ENCODE measurements at regions not wholly inside any gene's neighbourhood (a gene's known extent, or its start where the extent isn't known, plus 50 kb on each side); places are given as distances from the start of the nearest gene placed in this dataset.

GRCh38 chr2:175750195-175750594 is 251.9 kb downstream of the LNPK start (continued):
- TF ChIP-seq, protein P1, sequence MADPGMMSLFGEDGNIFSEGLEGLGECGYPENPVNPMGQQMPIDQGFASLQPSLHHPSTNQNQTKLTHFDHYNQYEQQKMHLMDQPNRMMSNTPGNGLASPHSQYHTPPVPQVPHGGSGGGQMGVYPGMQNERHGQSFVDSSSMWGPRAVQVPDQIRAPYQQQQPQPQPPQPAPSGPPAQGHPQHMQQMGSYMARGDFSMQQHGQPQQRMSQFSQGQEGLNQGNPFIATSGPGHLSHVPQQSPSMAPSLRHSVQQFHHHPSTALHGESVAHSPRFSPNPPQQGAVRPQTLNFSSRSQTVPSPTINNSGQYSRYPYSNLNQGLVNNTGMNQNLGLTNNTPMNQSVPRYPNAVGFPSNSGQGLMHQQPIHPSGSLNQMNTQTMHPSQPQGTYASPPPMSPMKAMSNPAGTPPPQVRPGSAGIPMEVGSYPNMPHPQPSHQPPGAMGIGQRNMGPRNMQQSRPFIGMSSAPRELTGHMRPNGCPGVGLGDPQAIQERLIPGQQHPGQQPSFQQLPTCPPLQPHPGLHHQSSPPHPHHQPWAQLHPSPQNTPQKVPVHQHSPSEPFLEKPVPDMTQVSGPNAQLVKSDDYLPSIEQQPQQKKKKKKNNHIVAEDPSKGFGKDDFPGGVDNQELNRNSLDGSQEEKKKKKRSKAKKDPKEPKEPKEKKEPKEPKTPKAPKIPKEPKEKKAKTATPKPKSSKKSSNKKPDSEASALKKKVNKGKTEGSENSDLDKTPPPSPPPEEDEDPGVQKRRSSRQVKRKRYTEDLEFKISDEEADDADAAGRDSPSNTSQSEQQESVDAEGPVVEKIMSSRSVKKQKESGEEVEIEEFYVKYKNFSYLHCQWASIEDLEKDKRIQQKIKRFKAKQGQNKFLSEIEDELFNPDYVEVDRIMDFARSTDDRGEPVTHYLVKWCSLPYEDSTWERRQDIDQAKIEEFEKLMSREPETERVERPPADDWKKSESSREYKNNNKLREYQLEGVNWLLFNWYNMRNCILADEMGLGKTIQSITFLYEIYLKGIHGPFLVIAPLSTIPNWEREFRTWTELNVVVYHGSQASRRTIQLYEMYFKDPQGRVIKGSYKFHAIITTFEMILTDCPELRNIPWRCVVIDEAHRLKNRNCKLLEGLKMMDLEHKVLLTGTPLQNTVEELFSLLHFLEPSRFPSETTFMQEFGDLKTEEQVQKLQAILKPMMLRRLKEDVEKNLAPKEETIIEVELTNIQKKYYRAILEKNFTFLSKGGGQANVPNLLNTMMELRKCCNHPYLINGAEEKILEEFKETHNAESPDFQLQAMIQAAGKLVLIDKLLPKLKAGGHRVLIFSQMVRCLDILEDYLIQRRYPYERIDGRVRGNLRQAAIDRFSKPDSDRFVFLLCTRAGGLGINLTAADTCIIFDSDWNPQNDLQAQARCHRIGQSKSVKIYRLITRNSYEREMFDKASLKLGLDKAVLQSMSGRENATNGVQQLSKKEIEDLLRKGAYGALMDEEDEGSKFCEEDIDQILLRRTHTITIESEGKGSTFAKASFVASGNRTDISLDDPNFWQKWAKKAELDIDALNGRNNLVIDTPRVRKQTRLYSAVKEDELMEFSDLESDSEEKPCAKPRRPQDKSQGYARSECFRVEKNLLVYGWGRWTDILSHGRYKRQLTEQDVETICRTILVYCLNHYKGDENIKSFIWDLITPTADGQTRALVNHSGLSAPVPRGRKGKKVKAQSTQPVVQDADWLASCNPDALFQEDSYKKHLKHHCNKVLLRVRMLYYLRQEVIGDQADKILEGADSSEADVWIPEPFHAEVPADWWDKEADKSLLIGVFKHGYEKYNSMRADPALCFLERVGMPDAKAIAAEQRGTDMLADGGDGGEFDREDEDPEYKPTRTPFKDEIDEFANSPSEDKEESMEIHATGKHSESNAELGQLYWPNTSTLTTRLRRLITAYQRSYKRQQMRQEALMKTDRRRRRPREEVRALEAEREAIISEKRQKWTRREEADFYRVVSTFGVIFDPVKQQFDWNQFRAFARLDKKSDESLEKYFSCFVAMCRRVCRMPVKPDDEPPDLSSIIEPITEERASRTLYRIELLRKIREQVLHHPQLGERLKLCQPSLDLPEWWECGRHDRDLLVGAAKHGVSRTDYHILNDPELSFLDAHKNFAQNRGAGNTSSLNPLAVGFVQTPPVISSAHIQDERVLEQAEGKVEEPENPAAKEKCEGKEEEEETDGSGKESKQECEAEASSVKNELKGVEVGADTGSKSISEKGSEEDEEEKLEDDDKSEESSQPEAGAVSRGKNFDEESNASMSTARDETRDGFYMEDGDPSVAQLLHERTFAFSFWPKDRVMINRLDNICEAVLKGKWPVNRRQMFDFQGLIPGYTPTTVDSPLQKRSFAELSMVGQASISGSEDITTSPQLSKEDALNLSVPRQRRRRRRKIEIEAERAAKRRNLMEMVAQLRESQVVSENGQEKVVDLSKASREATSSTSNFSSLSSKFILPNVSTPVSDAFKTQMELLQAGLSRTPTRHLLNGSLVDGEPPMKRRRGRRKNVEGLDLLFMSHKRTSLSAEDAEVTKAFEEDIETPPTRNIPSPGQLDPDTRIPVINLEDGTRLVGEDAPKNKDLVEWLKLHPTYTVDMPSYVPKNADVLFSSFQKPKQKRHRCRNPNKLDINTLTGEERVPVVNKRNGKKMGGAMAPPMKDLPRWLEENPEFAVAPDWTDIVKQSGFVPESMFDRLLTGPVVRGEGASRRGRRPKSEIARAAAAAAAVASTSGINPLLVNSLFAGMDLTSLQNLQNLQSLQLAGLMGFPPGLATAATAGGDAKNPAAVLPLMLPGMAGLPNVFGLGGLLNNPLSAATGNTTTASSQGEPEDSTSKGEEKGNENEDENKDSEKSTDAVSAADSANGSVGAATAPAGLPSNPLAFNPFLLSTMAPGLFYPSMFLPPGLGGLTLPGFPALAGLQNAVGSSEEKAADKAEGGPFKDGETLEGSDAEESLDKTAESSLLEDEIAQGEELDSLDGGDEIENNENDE (IDR thresholded peaks at IDR 0.05; ENCODE audit: insufficient replicate concordance, low read length): no peak
- TF ChIP-seq SP1 (IDR thresholded peaks at IDR 0.05; ENCODE audit: low read depth, low read length): no peak
- TF ChIP-seq EZH2 (IDR thresholded peaks at IDR 0.05; ENCODE audit: low read depth, low read length, severe bottlenecking): no peak
- TF ChIP-seq CHD2 (IDR thresholded peaks at IDR 0.05; ENCODE audit: low read length): no peak
- no peak for TF ChIP-seq TBP (IDR thresholded peaks at IDR 0.05; ENCODE audit: low read depth, low read length)
- TF ChIP-seq SIN3A (conservative IDR thresholded peaks at IDR 0.05 in 1 of 2, IDR thresholded peaks at IDR 0.05 in 1 of 2; ENCODE audit: low read depth in 1 of 2, low read length in 2 of 2): no peak
- TF ChIP-seq KDM4A (IDR thresholded peaks at IDR 0.05; ENCODE audit: low read depth, low read length, severe bottlenecking): no peak
- no peak for TF ChIP-seq SUZ12 (IDR thresholded peaks at IDR 0.05; ENCODE audit: low read length)
- no peak for TF ChIP-seq FOSL1 (IDR thresholded peaks at IDR 0.05; ENCODE audit: insufficient read depth, low read depth, low read length)
- TF ChIP-seq ATF2 (IDR thresholded peaks at IDR 0.05; ENCODE audit: low read length): no peak
- TF ChIP-seq JUND (IDR thresholded peaks at IDR 0.05; ENCODE audit: low read length): no peak

Measured in H1 (cell line).